A673 (cell line): ENCODE measurements at regions not wholly inside any gene's neighbourhood (a gene's known extent, or its start where the extent isn't known, plus 50 kb on each side); places are given as distances from the start of the nearest gene placed in this dataset.

Source experiments
- EZH2 ChIP-seq: fragments of 200-600 bp; sonication (generic); IDR thresholded peaks from 2 replicates; pipeline ENCODE4 v1.6.1; 2017; ENCODE audit warnings: borderline replicate concordance, low read depth, mild to moderate bottlenecking, mixed read lengths, antibody characterized with exemption, low read length; ENCODE audit not compliant: poor library complexity, severe bottlenecking
- TF ChIP-seq, protein P1 (sequence below): fragments of 300-800, 200-600 bp; sonication (generic); conservative IDR thresholded peaks from 2 replicates; pipeline ENCODE4 v1.5.1; 2017; ENCODE audit warnings: low read depth, mild to moderate bottlenecking, antibody characterized with exemption, low read length, moderate library complexity, mixed read lengths

GRCh38 chr16:48659940-48660339, 50.0 kb upstream of the N4BP1 start:
- TF ChIP-seq, protein P1, sequence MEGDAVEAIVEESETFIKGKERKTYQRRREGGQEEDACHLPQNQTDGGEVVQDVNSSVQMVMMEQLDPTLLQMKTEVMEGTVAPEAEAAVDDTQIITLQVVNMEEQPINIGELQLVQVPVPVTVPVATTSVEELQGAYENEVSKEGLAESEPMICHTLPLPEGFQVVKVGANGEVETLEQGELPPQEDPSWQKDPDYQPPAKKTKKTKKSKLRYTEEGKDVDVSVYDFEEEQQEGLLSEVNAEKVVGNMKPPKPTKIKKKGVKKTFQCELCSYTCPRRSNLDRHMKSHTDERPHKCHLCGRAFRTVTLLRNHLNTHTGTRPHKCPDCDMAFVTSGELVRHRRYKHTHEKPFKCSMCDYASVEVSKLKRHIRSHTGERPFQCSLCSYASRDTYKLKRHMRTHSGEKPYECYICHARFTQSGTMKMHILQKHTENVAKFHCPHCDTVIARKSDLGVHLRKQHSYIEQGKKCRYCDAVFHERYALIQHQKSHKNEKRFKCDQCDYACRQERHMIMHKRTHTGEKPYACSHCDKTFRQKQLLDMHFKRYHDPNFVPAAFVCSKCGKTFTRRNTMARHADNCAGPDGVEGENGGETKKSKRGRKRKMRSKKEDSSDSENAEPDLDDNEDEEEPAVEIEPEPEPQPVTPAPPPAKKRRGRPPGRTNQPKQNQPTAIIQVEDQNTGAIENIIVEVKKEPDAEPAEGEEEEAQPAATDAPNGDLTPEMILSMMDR = no peak
- no peak for TF ChIP-seq EZH2
